ENCODE measurements at regions not wholly inside any gene's neighbourhood (a gene's known extent, or its start where the extent isn't known, plus 50 kb on each side); places are given as distances from the start of the nearest gene placed in this dataset.

GRCh38 chr9:115226152-115226551 is 108.2 kb upstream of the TNC start:
- TF ChIP-seq CTCF (IDR thresholded peaks at IDR 0.05) (no peak), POLR2A (IDR thresholded peaks at IDR 0.05) (no peak), POLR2AphosphoS5 (IDR thresholded peaks at IDR 0.05) (no peak), EP300 (IDR thresholded peaks at IDR 0.05) (no peak)
